ENCODE measurements at regions not wholly inside any gene's neighbourhood (a gene's known extent, or its start where the extent isn't known, plus 50 kb on each side); places are given as distances from the start of the nearest gene placed in this dataset.
A peak's percentile ranks its signal among the peaks of the same experiment; 100 is the strongest.

DNA sequence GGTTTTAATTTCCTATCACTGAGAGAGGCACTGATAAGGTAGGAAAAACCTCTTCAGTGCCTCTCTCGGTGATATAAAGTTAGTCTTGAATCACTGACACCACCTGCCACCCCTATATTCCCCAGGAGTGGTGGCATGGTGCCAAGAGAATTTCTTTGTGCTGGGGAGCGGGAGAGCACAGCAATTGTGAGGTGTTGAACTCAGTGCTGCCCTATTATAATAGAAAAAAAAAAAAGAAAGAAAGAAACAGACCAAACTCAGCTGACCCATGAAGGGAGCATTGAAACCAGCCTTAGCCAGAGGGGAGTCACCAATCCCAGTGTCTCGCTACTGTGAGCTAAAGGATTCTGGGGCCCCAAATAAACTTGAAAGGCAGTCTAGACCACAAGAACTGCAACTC lies 201.4 kb upstream of the STT3B start:
- H3K9me3 ChIP-seq, result peaks cover 0 to 10% (median 6%) of the 10 kb centered on the region in 4 donors
- no peaks in the 10 kb centered on the region for H3K36me3 ChIP-seq
- no peaks in the 10 kb centered on the region for H3K27me3 ChIP-seq
- H3K4me3 ChIP-seq, result no peak overlapping the region
- intact Hi-C loops (cut with DNase I; ENCODE audit: low total_unique reads), result no loop called here
- WGBS, 5 donors, result 68 to 85% (median 81%) methylated on average over 3 of the region's 3 CpGs
- H3K4me1 ChIP-seq, result no peaks in the 10 kb centered on the region
- TF ChIP-seq POLR2AphosphoS5 (IDR thresholded peaks at IDR 0.05) (no peak), POLR2A (IDR thresholded peaks at IDR 0.05) (no peak), EP300 (IDR thresholded peaks at IDR 0.05) (no peak)
- TF ChIP-seq, protein P1, sequence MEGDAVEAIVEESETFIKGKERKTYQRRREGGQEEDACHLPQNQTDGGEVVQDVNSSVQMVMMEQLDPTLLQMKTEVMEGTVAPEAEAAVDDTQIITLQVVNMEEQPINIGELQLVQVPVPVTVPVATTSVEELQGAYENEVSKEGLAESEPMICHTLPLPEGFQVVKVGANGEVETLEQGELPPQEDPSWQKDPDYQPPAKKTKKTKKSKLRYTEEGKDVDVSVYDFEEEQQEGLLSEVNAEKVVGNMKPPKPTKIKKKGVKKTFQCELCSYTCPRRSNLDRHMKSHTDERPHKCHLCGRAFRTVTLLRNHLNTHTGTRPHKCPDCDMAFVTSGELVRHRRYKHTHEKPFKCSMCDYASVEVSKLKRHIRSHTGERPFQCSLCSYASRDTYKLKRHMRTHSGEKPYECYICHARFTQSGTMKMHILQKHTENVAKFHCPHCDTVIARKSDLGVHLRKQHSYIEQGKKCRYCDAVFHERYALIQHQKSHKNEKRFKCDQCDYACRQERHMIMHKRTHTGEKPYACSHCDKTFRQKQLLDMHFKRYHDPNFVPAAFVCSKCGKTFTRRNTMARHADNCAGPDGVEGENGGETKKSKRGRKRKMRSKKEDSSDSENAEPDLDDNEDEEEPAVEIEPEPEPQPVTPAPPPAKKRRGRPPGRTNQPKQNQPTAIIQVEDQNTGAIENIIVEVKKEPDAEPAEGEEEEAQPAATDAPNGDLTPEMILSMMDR (IDR thresholded peaks at IDR 0.05), result no peak
- no peak overlapping the region for H3K27ac ChIP-seq
- DNase-seq, result no peak

DNA sequence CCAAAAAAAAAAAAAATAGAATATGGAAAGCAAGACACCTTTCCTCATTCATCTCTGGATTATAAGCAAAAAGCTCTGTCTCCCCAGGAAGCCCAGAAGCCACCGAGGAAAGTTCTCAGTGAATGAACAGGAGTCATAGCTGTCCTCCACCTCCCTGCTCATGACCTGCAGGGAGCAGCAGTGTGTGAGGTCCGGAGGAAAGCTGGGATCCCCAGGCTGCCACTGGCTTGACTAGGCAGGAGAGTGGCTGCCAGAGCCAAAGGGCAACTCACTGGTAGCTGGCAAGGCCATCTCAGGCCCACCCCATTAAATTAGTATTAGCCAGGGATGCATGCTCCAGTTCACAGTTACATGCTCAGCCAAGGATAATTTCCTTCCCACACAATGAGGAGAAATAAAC lies 191.6 kb upstream of the STT3B start:
- no peaks in the 10 kb centered on the region for H3K27me3 ChIP-seq
- H3K4me1 ChIP-seq, result no peaks in the 10 kb centered on the region
- no peaks in the 10 kb centered on the region for H3K36me3 ChIP-seq
- peak; percentile 26 to 37 for DNase-seq
- TF ChIP-seq POLR2AphosphoS5 (IDR thresholded peaks at IDR 0.05), result no peak
- TF ChIP-seq POLR2A (IDR thresholded peaks at IDR 0.05), result no peak
- TF ChIP-seq, protein P1 (IDR thresholded peaks at IDR 0.05), result no peak
- no peak for TF ChIP-seq EP300 (IDR thresholded peaks at IDR 0.05)
- no peaks in the 10 kb centered on the region for H3K9me3 ChIP-seq
- 39 to 54% (median 50%) methylated on average over 2 of the region's 2 CpGs for WGBS, 5 donors
- H3K27ac ChIP-seq, result no peak overlapping the region
- H3K4me3 ChIP-seq, result no peak overlapping the region
- intact Hi-C loops (cut with DNase I; ENCODE audit: low total_unique reads), result no loop called here

DNA sequence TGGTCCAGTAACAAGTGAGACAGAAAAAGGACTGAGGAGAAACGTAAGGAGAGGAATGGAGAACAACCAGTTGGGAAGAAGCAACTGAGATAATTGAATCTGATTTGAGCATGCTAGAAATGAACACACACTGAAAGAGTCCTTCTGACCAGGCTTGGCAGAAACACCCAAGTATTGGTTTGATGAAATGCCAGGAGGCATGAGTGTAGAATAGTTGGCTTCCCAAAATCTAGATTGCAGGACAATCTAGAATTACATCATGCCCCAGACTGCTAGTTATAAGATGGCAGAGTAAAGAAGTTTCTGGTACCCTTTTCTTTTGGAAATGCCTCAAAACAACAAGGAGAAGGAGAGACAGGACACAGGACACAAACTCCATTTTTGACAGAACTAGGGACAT lies 189.7 kb upstream of the STT3B start:
- no peak for DNase-seq
- H3K36me3 ChIP-seq, result no peaks in the 10 kb centered on the region
- H3K4me1 ChIP-seq, result no peaks in the 10 kb centered on the region
- H3K27me3 ChIP-seq, result no peaks in the 10 kb centered on the region
- TF ChIP-seq POLR2AphosphoS5 (IDR thresholded peaks at IDR 0.05), result no peak
- no peak for TF ChIP-seq EP300 (IDR thresholded peaks at IDR 0.05)
- TF ChIP-seq, protein P1 (IDR thresholded peaks at IDR 0.05), result no peak
- TF ChIP-seq POLR2A (IDR thresholded peaks at IDR 0.05), result no peak
- no peak overlapping the region for H3K27ac ChIP-seq
- H3K9me3 ChIP-seq, result no peaks in the 10 kb centered on the region
- intact Hi-C loops (cut with DNase I; ENCODE audit: low total_unique reads), result no loop called here
- 73 to 100% (median 92%) methylated on average over 1 of the region's 1 CpG for WGBS, 5 donors
- no peak overlapping the region for H3K4me3 ChIP-seq

DNA sequence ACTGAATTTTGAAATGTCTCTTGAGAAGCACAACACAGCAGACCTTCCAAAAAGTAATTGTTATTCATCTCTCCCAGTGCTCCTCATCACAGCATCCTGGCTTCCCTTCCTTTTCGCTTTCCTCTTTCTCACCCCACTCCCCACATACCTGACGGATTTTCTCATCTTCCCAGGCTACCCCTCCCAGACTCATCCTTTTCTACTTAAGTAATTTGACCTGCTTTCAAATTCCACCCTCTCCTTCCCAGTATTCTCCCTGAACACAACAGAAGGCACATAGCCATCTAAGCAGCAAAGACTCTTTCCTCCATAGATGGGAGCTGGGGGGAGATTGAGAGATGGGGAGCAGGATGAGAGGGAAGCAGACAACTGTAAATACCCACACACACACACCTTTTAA lies 187.1 kb upstream of the STT3B start:
- Histone ChIP-seq H3K9me3 (no peaks in the 10 kb centered on the region), H3K27me3 (no peaks in the 10 kb centered on the region), H3K27ac (no peak overlapping the region), H3K36me3 (no peaks in the 10 kb centered on the region), H3K4me3 (no peak overlapping the region), H3K4me1 (no peaks in the 10 kb centered on the region)
- intact Hi-C loops (cut with DNase I; ENCODE audit: low total_unique reads), result no loop called here
- 81 to 91% (median 86%) methylated on average over 2 of the region's 2 CpGs for WGBS, 5 donors
- TF ChIP-seq POLR2A (IDR thresholded peaks at IDR 0.05) (no peak), EP300 (IDR thresholded peaks at IDR 0.05) (no peak), POLR2AphosphoS5 (IDR thresholded peaks at IDR 0.05) (no peak)
- TF ChIP-seq, protein P1 (IDR thresholded peaks at IDR 0.05), result no peak
- no peak for DNase-seq

All from stomach (tissue), 8 donors.